ENCODE measurements at regions not wholly inside any gene's neighbourhood (a gene's known extent, or its start where the extent isn't known, plus 50 kb on each side); places are given as distances from the start of the nearest gene placed in this dataset.

- TF ChIP-seq, protein P1, sequence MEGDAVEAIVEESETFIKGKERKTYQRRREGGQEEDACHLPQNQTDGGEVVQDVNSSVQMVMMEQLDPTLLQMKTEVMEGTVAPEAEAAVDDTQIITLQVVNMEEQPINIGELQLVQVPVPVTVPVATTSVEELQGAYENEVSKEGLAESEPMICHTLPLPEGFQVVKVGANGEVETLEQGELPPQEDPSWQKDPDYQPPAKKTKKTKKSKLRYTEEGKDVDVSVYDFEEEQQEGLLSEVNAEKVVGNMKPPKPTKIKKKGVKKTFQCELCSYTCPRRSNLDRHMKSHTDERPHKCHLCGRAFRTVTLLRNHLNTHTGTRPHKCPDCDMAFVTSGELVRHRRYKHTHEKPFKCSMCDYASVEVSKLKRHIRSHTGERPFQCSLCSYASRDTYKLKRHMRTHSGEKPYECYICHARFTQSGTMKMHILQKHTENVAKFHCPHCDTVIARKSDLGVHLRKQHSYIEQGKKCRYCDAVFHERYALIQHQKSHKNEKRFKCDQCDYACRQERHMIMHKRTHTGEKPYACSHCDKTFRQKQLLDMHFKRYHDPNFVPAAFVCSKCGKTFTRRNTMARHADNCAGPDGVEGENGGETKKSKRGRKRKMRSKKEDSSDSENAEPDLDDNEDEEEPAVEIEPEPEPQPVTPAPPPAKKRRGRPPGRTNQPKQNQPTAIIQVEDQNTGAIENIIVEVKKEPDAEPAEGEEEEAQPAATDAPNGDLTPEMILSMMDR (IDR thresholded peaks at IDR 0.05): no peak
- TF ChIP-seq POLR2A (IDR thresholded peaks at IDR 0.05): no peak
- no peak for TF ChIP-seq POLR2AphosphoS5 (IDR thresholded peaks at IDR 0.05)
Measured at GRCh38 chr11:128158860-128159259, 428.5 kb downstream of the ETS1 start.

Data from prostate gland (tissue), 2 donors.